ENCODE measurements at regions not wholly inside any gene's neighbourhood (a gene's known extent, or its start where the extent isn't known, plus 50 kb on each side); places are given as distances from the start of the nearest gene placed in this dataset.

DNA sequence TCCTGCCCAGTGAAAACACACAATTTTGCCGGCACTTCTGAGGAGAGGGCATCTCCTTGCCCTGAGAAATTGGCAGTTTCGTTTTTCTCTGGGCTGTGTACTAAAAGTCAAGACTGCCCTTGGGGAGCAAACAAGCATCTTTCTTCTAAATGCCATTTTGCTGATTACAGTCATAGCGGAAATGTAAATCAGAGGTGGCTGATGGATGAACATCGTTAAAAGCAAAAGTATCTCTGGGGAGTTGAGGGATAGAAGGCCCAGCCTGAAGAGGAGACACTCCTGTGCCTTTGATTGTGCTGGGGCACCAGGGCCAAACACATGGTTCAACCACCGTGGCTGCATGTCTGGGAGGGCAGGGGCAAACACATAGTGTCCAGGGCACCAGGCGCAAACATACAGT, 49.8 kb downstream of the ABCC12 start:
- DNase-seq (ENCODE audit: low read depth, low spot score): no peak
- H3K4me3 ChIP-seq (ENCODE audit: low read length): no peak overlapping the region

DNA sequence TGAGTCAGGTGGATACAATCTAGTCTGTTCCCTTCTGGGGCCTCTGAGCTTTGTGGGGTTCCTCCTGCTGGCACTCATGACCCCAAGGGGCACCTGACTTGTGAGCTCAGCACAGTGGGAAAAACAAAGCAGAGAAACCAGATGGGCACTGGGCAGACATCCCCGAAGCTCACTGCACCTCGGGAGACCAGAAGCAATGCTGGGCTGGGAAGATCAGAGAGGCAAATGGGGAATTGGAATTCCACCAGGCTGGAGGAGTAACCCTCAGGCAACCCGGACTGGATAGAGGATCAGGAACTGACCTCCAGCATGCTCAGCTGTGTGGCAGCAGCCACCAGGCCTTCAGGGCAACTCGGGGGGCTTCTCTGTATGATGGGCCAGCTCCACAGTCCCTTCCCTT, 50.3 kb downstream of the ABCC12 start:
- H3K4me3 ChIP-seq (ENCODE audit: low read length): no peak overlapping the region
- DNase-seq (ENCODE audit: low read depth, low spot score): no peak

DNA sequence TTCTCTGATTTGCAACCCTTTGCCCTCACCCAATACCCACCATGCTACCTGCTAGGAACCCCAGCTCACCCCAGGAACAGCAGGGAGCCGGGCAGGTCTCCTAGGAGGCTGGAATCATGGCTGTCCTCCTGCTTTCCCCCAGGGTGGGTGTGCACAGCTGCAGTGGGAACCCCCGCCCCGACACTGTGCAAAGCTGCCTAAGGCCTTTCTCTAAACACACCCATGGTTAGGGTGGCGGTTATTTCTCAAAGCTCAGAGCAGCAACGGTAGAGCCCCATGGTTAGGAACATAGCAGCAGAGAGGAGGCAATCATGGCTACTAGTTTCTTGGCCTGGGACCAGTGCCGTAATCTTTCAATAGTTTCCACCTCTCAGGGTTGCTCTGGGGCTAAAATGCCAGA, 52.2 kb downstream of the ABCC12 start:
- DNase-seq (ENCODE audit: low read depth, low spot score): no peak
- no peak overlapping the region for H3K4me3 ChIP-seq (ENCODE audit: low read length)

DNA sequence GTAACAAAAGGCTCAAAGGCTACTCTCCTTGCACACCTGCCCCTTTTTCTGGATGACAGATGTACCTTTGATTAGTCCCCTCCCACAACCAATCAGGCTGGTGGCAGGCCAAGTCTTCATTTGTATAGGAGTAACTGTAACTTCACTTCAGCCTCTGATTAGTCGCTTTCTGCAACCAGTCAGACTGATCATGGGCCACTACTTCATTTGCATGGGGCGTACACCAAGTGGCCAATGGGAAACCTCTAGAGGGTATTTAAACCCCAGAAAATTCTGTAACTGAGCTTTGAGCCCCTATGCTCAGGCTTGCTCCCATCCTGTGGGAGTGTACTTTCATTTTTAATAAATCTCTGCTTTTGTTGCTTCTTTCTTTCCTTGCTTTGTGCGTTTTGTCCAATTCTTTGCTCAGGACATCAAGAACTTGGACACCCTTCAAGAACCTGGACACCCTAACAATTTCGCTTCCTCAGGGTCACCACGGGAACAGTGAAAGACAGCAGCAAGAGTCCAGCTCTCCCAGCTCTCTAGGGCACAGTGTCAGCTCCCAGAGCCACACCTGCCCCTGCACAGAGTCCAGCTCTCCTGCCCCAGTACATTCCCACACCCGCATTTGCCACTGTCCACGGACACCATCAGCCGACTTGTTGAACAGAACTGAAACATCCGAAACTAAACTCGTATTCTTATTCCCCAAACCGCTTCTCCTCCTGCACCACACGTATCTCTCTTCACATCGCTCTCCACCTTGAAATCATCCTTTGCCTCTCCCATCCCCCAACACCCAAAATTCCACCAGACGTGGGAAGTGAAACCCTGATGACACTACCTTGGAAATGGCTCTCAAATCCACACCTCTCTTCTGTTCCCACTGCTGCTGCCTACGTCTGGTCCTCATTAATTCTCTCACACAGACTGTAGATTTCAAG, 53.4 kb downstream of the ABCC12 start:
- no peak for DNase-seq (ENCODE audit: low read depth, low spot score)

DNA sequence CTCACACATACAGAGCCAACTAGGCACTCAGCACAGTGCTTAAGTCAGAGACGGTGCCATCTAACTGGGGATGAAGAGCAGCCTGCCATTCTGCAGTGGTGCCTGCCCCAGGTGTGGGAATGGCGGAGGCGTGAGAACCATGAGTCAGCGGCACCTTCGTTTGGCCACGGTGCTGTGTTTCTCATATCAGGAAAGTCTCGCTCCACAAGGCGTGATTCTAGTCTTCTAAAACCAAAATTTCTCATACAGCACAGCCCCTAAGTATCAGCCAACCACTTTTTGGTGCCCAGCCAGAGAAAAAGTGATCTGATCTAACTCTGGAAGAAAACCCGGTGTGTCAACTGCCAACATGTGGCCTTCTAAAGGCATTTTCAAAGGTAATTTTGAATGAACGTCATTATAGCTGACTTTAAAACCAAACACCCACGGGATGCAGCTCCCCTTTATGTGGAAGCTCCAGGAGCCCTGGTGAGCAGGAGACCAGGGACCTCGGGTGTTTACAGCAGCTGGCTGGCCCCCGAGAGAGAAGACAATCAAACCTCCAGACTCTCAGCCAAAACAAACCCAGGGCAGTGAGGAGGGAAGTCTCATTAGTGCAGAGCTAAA, 54.6 kb downstream of the ABCC12 start:
- H3K4me3 ChIP-seq (ENCODE audit: low read length): no peak overlapping the region
- DNase-seq (ENCODE audit: low read depth, low spot score): no peak

More for the DNA sequence above, 53.4 kb downstream of the ABCC12 start:
- H3K4me3 ChIP-seq (ENCODE audit: low read length): no peak overlapping the region

DNA sequence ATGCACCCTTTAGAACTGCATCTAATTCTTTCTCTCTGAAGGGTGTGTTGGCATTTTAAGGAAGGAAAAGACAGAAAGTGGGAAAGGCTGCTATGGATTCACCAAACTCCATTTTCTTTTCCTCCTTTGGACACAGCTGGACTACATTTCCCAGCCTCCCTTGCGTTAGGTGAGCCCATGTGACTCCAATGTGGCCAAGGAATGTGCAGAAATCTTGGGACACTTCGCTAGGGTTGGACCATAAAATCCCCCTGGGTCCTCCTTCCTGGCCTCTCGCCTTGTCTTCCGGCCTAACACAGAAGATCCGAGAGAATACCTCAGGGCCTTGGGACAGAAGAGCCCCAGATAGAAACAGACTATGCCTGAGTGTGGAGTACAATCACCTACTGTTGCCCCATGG, 56.3 kb downstream of the ABCC12 start:
- no peak for DNase-seq (ENCODE audit: low read depth, low spot score)

DNA sequence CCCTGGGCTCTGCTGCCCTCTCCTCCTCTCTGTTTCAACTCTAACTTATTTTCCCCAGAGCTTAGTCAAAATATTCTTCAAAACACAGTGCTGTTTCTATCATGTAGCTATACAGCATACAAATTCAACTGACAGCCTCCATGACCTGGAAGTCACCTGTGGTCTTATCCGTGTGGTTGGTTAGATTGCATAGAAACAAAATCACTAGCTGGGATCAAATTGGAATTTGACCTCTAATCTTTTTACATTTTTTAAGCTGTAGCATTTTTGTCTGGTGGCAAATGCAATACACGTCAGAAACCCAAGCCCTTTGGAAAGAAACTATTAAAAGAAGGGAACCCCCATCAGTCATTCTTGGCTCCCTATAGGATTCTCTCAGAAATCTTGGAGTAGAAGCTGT, 57.3 kb downstream of the ABCC12 start:
- no peak overlapping the region for H3K4me3 ChIP-seq (ENCODE audit: low read length)
- DNase-seq (ENCODE audit: low read depth, low spot score): no peak

More for the DNA sequence above, 56.3 kb downstream of the ABCC12 start:
- H3K4me3 ChIP-seq (ENCODE audit: low read length): no peak overlapping the region

DNA sequence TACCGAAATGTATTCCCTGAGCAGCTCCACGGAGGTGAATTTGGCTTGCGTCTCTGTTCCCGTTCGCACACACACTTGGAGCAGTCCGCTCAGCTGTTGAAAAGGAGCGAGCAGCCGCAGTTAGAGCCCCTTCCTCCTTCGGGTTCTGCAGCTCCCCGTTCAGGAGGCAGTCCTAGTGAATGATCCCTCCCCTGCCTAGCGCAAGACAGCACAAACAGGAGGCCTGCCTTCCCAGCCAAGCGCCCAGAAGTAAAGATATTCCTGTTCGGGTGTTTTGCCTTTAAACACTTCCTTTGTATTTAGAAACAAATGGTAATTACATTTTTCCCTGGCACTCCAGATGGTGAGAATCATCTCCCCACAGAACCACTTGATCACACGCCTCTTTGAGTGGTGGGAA, 64.7 kb downstream of the ABCC12 start:
- no peak overlapping the region for H3K4me3 ChIP-seq (ENCODE audit: low read length)
- DNase-seq (ENCODE audit: low read depth, low spot score): no peak

DNA sequence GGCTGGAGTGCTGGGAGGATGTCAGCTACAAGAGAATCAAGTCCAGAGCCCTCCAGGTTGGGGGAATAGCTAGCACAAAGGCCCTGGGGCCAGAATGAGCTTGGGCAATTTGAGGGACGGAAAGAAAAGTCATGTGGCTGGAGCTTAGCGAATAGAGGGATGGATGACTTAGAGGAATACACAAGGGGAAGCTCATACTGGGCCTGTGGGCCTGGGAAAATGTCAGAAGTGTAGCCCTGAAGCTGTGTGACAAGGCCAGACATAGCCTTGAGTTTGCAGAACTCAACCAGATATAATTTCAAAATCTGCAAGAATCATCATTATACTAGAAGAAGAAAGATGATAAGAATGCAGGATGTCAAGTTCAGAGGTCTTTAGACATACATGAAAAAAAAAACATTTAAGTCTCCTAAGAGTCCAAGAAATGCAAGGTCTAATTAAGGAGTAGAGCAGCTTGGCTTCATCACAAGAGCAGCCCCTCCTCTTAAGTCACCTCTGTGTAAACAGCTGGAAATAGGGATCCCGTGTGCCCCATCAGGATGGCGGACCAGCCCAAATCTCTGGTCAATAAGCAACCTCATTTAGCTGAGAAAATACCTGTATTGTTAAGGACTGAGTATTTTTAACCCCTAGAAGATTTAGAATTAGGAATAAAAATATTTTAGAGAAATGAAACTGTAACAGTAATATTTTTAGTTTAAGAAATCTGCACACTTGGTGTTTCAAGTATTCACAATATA, 66.6 kb downstream of the ABCC12 start:
- no peak overlapping the region for H3K4me3 ChIP-seq (ENCODE audit: low read length)
- DNase-seq (ENCODE audit: low read depth, low spot score): no peak

DNA sequence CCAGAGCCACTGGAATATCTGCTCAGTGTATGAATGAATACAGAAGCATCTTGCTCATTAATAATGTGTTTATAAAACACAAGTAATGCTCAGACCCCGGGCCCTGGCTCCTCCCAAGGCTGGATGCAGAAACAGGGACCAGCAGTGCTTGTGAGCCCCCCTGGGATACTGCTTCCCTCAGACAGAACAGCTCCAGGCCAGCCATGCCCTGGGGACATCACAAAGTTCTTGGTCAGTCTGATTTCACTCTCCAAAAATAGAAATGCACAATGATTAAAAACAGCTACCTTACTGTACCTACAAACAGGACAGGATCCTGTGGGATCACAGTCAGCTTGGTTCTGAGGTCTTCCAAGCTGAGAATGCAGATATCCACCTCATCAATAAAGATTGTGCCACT, 68.2 kb downstream of the ABCC12 start:
- DNase-seq (ENCODE audit: low read depth, low spot score): no peak
- no peak overlapping the region for H3K4me3 ChIP-seq (ENCODE audit: low read length)

DNA sequence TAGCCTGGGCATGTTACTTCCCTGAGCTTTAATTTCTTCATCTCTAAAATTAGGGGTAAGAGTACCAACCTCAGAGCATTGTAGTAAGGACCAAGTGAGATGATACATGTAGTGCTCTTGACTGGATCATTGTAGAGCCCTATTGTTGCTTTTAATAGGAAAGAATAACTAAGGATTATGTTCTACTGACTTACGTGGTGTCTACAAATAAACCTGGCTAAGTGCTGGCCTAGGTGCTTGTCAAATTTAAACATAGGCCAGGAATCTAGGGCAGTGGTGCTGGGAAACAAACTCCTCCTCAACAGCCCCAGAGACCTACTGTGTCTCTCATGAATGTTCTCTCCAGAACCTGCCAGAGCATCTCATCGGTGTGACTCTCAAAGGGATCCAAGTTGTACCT, 69.4 kb downstream of the ABCC12 start:
- no peak for DNase-seq (ENCODE audit: low read depth, low spot score)
- no peak overlapping the region for H3K4me3 ChIP-seq (ENCODE audit: low read length)

DNA sequence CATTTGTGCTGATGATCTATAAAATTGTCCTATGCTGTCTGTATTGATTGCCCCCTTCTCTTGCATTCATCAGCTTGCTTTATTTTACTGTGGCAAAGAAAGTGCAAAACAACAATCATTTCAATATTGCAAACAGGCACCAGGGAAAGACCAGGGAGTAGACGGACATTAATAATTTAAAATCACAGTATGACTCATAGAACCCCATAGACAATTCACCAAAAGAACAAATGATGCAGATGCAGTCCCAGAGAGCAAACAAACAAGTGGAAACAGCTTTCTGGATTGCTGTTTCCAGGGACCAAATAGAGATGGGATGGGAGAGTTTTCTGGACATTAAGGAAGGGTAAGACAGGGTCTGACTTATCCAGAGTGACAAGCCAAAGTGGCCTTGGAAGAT, 70.1 kb downstream of the ABCC12 start:
- H3K4me3 ChIP-seq (ENCODE audit: low read length): no peak overlapping the region
- DNase-seq (ENCODE audit: low read depth, low spot score): no peak

DNA sequence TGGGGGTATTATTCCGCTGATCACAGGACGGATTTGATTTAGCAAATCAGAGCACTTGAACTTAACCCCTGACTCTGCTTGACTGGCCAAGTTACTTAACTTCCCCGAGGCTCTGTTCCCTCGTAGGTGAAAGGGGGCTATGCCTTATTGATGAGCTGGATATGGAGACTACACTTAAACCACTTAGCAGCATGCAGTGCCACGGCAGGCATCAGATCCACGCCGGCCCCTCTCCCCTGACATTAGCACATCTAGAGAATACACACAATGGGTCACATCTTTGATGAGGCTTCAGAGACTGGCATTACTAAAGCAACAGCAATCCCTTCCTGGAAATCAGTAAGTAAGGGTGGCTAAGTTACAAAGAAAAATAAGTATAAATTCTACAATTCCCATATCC, 71.0 kb downstream of the ABCC12 start:
- DNase-seq (ENCODE audit: low read depth, low spot score): no peak
- H3K4me3 ChIP-seq (ENCODE audit: low read length): no peak overlapping the region

DNA sequence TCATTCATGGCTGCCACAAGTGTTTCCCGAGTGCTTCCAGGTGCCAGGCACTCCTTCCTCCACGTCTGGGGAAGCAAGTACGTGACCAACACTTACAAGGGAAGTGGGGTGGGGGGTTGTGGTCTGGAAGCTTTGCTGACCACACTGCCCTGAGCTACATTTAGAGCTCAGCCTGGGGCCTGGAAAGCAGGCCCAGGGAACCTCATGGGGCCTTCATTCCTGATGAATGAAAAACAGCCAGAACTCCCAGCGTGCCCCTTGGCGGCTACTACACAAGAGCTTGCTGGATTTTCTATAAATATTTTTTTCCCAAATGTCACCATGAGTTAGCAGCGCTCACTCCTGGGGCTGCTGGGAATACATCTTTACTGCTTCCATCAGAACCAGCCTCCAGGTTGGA, 73.3 kb downstream of the ABCC12 start:
- no peak overlapping the region for H3K4me3 ChIP-seq (ENCODE audit: low read length)
- no peak for DNase-seq (ENCODE audit: low read depth, low spot score)

DNA sequence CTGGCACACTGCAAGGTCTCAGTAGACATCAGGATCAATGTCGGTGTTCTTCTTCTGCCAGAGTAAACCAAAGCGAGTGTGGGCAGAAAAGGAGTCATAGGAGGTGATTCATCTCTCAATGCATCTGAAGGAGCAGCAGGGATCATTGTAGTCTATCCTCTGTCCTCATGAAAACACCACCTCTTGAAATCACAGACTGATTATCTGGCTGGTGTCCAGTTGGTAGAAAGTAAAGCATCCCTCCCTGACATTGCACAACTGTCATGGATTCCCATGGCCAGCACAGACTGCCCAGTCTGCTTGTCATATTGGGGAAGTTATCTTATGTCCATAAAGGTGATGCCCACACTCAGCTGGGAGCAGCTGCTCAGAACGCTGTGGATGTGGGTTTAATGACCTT, 74.1 kb downstream of the ABCC12 start:
- no peak overlapping the region for H3K4me3 ChIP-seq (ENCODE audit: low read length)
- DNase-seq (ENCODE audit: low read depth, low spot score): no peak

DNA sequence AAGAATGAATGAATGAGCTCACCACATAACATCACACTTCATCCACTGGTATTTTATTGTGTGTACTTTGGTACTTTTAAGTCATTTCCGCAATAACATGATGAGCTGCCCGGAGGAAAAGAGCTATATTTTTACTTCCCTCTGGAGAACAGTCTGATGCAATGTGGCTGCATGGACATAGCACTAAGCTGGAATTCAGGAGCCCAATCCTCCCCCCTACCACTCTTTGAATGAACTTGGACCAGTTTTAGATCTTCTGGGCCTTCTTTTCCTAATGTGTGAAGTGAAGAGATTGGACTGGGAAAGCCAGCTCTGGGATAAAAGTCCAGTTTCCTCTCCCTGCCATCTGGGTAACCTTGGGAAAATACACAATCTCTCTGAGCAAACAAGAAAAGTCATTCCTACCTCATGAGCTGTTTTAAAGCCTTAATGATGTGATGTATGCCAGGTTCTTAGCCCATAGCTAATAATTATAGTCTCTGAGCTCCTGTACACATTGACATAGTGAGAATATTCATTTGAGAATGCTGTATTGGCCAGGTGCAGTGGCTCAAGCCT, 79.3 kb downstream of the ABCC12 start:
- no peak overlapping the region for H3K4me3 ChIP-seq (ENCODE audit: low read length)
- no peak for DNase-seq (ENCODE audit: low read depth, low spot score)

DNA sequence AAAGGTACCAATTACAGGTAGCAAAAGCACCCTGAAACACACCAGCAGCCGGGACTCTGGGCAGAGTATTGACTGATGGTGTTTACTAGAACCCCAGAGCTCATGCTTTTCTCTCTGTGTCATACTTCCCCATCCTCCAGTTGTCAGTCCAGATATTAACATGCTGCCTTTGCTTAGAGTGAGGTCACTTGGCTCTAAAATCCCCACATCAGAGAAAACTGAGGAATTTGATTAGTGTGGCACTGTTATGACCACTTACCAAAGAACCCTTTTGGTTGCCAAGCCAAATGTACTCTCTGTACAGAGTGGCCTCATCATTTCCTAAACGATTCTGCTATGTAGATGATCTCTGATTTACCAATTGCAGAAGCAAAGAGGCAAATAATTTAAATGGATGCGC, 80.4 kb downstream of the ABCC12 start:
- DNase-seq (ENCODE audit: low read depth, low spot score): no peak
- no peak overlapping the region for H3K4me3 ChIP-seq (ENCODE audit: low read length)

DNA sequence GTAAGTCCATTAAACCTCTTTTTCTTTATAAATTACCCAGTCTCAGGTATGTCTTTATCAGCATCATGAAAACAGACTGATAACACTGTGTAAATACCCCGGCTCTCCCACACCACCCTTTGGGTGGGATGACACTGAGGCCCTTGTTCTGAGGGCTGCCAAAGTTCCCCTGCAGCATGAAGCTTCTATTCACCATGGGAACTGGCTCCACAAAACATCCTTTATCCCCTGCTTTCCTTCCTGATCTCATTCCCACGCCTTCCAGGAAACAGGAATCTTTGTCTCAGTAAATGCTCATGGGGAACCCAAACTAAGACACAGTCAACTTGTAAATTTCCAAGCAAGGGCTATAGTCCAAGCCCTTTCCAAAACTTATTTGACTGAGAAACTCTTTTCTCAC, 88.4 kb downstream of the ABCC12 start:
- no peak overlapping the region for H3K4me3 ChIP-seq (ENCODE audit: low read length)
- no peak for DNase-seq (ENCODE audit: low read depth, low spot score)

DNA sequence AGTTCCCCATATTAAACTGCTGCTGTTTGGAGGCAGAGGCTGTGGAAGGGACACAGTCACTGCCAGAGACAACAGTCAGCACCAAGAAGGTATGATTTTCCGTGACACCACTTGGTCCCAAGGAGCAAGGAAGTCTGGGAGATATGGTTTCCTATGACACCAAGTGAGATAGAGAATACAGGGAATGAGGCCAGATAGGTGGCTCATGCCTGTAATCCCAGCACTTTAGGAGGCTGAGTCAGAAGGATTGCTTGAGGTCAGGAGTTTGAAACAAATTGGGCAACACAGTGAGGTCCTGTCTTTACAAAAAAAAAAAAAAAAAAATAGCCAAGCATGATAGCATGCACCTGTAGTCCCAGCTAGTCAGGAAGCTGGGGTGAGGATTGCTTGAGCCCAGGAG, 90.8 kb downstream of the ABCC12 start:
- H3K4me3 ChIP-seq (ENCODE audit: low read length): no peak overlapping the region

DNA sequence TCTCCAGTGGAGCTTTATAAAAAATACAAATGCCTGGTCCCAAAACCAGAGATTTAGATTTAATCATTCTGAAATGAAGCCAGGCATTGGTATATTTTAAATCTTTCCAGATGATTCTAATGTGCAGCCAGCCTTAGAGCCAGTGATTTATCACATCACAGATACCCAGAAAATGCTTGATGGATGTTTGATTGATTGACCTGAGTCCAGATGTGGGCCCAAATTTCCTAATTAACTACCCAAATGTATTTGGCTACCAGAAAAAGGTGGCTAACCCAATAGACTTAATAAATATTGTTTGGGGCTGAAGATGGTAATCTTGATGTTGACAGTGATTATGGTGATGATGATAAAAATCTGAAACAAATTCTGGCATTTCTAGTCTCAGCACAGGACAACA, 93.1 kb downstream of the ABCC12 start:
- no peak overlapping the region for H3K4me3 ChIP-seq (ENCODE audit: low read length)
- no peak for DNase-seq (ENCODE audit: low read depth, low spot score)

More for the DNA sequence above, 90.8 kb downstream of the ABCC12 start:
- no peak for DNase-seq (ENCODE audit: low read depth, low spot score)
